CD4-positive, alpha-beta T cell treated with Interleukin-1 beta for 1 hour (primary cell): ENCODE measurements at regions not wholly inside any gene's neighbourhood (a gene's known extent, or its start where the extent isn't known, plus 50 kb on each side); places are given as distances from the start of the nearest gene placed in this dataset.

Source experiments
- DNase-seq, 2 donors: peaks; one replicate each; pipeline ENCODE4 v3.0.0-alpha.2; 2020 to 2022

GRCh38 chr13:110097013-110097412, 209.9 kb downstream of the COL4A1 start:
- DNase-seq: no peak

GRCh38 chr13:110092831-110093247, 214.1 kb downstream of the COL4A1 start:
- no peak for DNase-seq

- DNase-seq: no peak
These were observed 217.1 kb downstream of the COL4A1 start for GRCh38 chr13:110089815-110090214.

GRCh38 chr13:110089100-110089499, 217.9 kb downstream of the COL4A1 start:
- no peak for DNase-seq

- DNase-seq: no peak
These were observed 233.0 kb downstream of the COL4A1 start for GRCh38 chr13:110073982-110074381.

- DNase-seq: no peak
These were observed 236.3 kb downstream of the COL4A1 start for GRCh38 chr13:110070511-110071120.

- DNase-seq: no peak
These were observed 236.9 kb downstream of the COL4A1 start for GRCh38 chr13:110070046-110070445.

- DNase-seq: no peak
These were observed 238.8 kb downstream of the COL4A1 start for GRCh38 chr13:110068176-110068473.

- DNase-seq: no peak
These were observed 239.4 kb downstream of the COL4A1 start for GRCh38 chr13:110067355-110068175.

GRCh38 chr13:110065780-110066179, 241.2 kb downstream of the COL4A1 start:
- DNase-seq: no peak

- DNase-seq: no peak
These were observed 243.2 kb downstream of the COL4A1 start for GRCh38 chr13:110063490-110064421.

GRCh38 chr13:110062777-110063442, 244.0 kb downstream of the COL4A1 start:
- no peak for DNase-seq

GRCh38 chr13:110062077-110062776, 244.7 kb downstream of the COL4A1 start:
- DNase-seq: no peak

GRCh38 chr13:110061270-110061669, 245.7 kb downstream of the COL4A1 start:
- no peak for DNase-seq

GRCh38 chr13:110057052-110057451, 249.9 kb downstream of the COL4A1 start:
- DNase-seq: no peak

GRCh38 chr13:110056640-110057039, 250.3 kb downstream of the COL4A1 start:
- no peak for DNase-seq

- no peak for DNase-seq
These were observed 251.9 kb downstream of the COL4A1 start for GRCh38 chr13:110055089-110055488.

GRCh38 chr13:110054041-110054440, 252.9 kb downstream of the COL4A1 start:
- no peak for DNase-seq

GRCh38 chr13:110047496-110047895, 259.5 kb downstream of the COL4A1 start:
- no peak for DNase-seq

GRCh38 chr13:110046811-110047210, 260.1 kb downstream of the COL4A1 start:
- no peak for DNase-seq

- no peak for DNase-seq
These were observed 259.5 kb upstream of the IRS2 start for GRCh38 chr13:110045919-110046318.

- DNase-seq: no peak
These were observed 258.8 kb upstream of the IRS2 start for GRCh38 chr13:110045202-110045601.
